Limb (tissue), 2 donors: ENCODE measurements at regions not wholly inside any gene's neighbourhood (a gene's known extent, or its start where the extent isn't known, plus 50 kb on each side); places are given as distances from the start of the nearest gene placed in this dataset.

Experiments used
- DNase-seq, 2 donors: peaks; one replicate each; pipeline ENCODE4 v3.0.0-alpha.2; 2016; ENCODE audit errors: extremely low spot score in 2 of 2

- DNase-seq, result no peak
Measured at GRCh38 chr12:85630851-85631250, 205.4 kb downstream of the RASSF9 start.

- DNase-seq, result no peak
Measured at GRCh38 chr12:85632390-85632789, 203.8 kb downstream of the RASSF9 start.

GRCh38 chr12:85633491-85633890 is 202.7 kb downstream of the RASSF9 start:
- DNase-seq, result no peak

- no peak for DNase-seq
Measured at GRCh38 chr12:85639834-85640233, 196.4 kb downstream of the RASSF9 start.

- DNase-seq, result no peak
Measured at GRCh38 chr12:85641796-85642195, 194.4 kb downstream of the RASSF9 start.

GRCh38 chr12:85642288-85642687 is 193.9 kb downstream of the RASSF9 start:
- DNase-seq, result no peak

- no peak for DNase-seq
Measured at GRCh38 chr12:85642808-85643207, 193.4 kb downstream of the RASSF9 start.

GRCh38 chr12:85644508-85644907 is 191.7 kb downstream of the RASSF9 start:
- DNase-seq, result no peak

- no peak for DNase-seq
Measured at GRCh38 chr12:85653731-85654455, 182.3 kb downstream of the RASSF9 start.

GRCh38 chr12:85654456-85654840 is 181.8 kb downstream of the RASSF9 start:
- DNase-seq, result no peak

- DNase-seq, result no peak
Measured at GRCh38 chr12:85656561-85656960, 179.6 kb downstream of the RASSF9 start.

GRCh38 chr12:85657251-85657650 is 179.0 kb downstream of the RASSF9 start:
- DNase-seq, result no peak

GRCh38 chr12:85657836-85658630 is 178.2 kb downstream of the RASSF9 start:
- DNase-seq, result no peak

- DNase-seq, result no peak
Measured at GRCh38 chr12:85659754-85660530, 176.3 kb downstream of the RASSF9 start.

GRCh38 chr12:85661461-85662206 is 174.6 kb downstream of the RASSF9 start:
- no peak for DNase-seq

- DNase-seq, result no peak
Measured at GRCh38 chr12:85662207-85662602, 174.0 kb downstream of the RASSF9 start.

- DNase-seq, result no peak
Measured at GRCh38 chr12:85663631-85664030, 172.6 kb downstream of the RASSF9 start.

GRCh38 chr12:85664429-85664828 is 171.8 kb downstream of the RASSF9 start:
- DNase-seq, result no peak

- DNase-seq, result no peak
Measured at GRCh38 chr12:85669911-85670310, 166.3 kb downstream of the RASSF9 start.

GRCh38 chr12:85672436-85672835 is 163.8 kb downstream of the RASSF9 start:
- no peak for DNase-seq

GRCh38 chr12:85673921-85674420 is 162.2 kb downstream of the RASSF9 start:
- DNase-seq, result no peak
